Omental fat pad (tissue), 3 donors: ENCODE measurements at regions not wholly inside any gene's neighbourhood (a gene's known extent, or its start where the extent isn't known, plus 50 kb on each side); places are given as distances from the start of the nearest gene placed in this dataset.

ENCODE experiments used
- ATAC-seq: fragments of 150-250 bp; one replicate; pipeline ENCODE4 v1.9.1; 2016; ENCODE audit warnings: mild to moderate bottlenecking, moderate library complexity; ENCODE audit not compliant: low FRiP score
- DNase-seq: peaks from one replicate; pipeline ENCODE4 v3.0.0-alpha.2; 2019; ENCODE audit warnings: low spot score
- TF ChIP-seq, protein P1 (sequence below), 3 donors: fragments of 450-650 bp; IDR thresholded peaks; one replicate each; pipeline ENCODE4 v1.5.1; 2016 to 2017; ENCODE audit warnings: antibody characterized with exemption in 3 of 3, mild to moderate bottlenecking in 3 of 3, moderate library complexity in 2 of 3

- ATAC-seq: no peak
- TF ChIP-seq, protein P1, sequence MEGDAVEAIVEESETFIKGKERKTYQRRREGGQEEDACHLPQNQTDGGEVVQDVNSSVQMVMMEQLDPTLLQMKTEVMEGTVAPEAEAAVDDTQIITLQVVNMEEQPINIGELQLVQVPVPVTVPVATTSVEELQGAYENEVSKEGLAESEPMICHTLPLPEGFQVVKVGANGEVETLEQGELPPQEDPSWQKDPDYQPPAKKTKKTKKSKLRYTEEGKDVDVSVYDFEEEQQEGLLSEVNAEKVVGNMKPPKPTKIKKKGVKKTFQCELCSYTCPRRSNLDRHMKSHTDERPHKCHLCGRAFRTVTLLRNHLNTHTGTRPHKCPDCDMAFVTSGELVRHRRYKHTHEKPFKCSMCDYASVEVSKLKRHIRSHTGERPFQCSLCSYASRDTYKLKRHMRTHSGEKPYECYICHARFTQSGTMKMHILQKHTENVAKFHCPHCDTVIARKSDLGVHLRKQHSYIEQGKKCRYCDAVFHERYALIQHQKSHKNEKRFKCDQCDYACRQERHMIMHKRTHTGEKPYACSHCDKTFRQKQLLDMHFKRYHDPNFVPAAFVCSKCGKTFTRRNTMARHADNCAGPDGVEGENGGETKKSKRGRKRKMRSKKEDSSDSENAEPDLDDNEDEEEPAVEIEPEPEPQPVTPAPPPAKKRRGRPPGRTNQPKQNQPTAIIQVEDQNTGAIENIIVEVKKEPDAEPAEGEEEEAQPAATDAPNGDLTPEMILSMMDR (IDR thresholded peaks at IDR 0.05): no peak
Observed at GRCh38 chr2:168300460-168300859, 53.1 kb upstream of the STK39 start.

GRCh38 chr2:168304024-168304681 lies 56.8 kb upstream of the STK39 start:
- no peak for DNase-seq
- ATAC-seq: no peak
- TF ChIP-seq, protein P1 (IDR thresholded peaks at IDR 0.05): no peak

More at GRCh38 chr2:168300460-168300859, 53.1 kb upstream of the STK39 start:
- no peak for DNase-seq

DNA sequence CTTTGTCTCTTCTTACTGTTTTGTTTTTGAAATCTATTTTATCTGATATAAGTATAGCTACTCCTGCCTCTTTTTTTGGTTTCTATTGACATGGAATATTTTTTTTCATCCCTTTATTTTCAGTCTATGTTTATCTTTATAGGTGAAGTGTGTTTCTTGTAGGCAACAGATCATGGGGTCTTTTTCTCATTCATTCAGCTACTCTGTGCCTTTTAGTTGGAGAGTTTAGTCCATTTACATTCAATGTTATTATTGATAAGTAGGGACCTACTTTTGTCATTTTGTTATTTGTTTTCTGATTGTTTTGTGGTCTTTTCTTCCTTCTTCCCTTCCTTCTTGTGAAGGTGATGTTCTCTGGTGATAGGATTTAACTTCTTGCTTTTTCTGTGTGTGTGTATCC lies 60.0 kb upstream of the STK39 start:
- TF ChIP-seq, protein P1 (IDR thresholded peaks at IDR 0.05): no peak
- ATAC-seq (no peak), DNase-seq (no peak)

- TF ChIP-seq, protein P1 (IDR thresholded peaks at IDR 0.05): no peak
- DNase-seq (no peak), ATAC-seq (no peak)
Observed at GRCh38 chr2:168310580-168310979, 63.2 kb upstream of the STK39 start.

DNA sequence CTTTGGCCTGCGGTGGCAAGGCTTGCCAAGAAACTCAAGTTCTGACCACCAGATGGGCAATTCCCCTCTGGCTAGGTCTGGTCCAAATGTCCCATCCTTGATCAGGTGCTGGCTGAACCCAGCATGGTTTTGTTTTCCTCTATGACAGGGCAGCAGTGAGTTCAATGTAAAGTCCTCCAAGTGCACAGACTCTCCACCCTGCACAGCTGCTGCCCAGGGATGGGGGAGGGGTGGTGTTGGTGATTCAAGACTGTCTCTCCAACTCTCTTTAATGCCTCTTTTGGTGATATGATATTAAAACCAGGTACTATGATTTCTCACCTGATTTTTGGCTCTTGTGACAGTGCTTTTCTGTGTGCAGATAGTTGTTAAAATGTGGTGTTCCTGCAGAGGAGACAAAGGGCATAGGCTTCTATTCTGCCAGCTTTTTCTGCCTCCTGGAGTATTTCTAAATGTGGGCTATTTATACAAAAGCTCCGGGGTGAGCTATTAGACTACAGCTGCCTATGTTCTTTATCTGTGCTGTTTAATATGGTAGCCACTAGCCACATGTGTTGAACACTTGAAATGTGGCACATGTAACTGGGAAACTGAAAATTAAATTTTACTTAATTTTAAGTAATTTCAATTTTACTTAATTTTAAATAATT lies 64.0 kb upstream of the STK39 start:
- no peak for DNase-seq
- TF ChIP-seq, protein P1 (IDR thresholded peaks at IDR 0.05): no peak
- no peak for ATAC-seq

DNA sequence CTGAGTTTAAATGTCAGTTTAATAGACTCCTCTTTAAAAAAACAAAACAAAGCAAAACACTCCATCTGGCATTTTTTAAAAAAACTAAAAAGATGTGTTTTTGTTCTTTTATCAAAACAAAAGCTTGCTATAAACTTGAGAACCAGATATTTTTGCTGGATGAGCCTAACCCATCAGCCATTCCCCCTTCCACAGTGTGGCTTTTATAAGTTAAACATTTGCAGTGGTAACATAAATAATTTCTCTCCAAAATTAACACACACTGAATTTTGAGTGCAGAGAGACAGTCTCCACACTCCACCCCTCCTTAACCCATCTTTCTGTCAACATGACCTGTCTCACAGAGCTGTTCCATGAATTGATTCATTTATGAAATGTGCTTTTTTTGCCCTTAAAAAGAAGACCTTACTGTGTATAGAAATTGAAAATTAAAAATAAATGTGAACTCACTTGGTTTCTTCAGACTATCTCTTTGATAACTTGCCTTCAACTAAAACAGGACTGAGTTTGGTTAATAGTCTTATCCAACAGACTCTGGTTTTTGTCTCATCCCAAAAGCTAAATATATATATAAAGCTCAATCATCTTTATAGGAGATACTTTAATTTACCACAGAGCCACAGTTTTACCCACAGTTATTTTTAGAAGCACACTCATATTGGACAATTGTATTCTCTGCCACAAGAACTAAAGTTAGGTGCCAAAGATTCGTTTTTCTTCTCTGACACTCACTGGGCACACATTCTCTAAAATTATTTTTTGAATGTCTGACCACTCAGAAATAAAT lies 64.8 kb upstream of the STK39 start:
- TF ChIP-seq, protein P1 (IDR thresholded peaks at IDR 0.05): no peak
- DNase-seq: no peak
- no peak for ATAC-seq
